Stomach (tissue), 4 donors: ENCODE measurements at regions not wholly inside any gene's neighbourhood (a gene's known extent, or its start where the extent isn't known, plus 50 kb on each side); places are given as distances from the start of the nearest gene placed in this dataset.

ENCODE experiments used
- CTCF ChIP-seq, 7 experiments: fragments of 450-650 bp in 4 of 7; fragments of 200-600 bp in 3 of 7; sonication (generic) in 3 of 7; IDR thresholded peaks; one replicate each; pipeline ENCODE4 v1.5.1; 2016 to 2019; ENCODE audit warnings: antibody characterized with exemption in 7 of 7, control low read depth in 2 of 7, mild to moderate bottlenecking in 1 of 7
- POLR2AphosphoS5 ChIP-seq, 3 donors: sonication (generic); formaldehyde crosslinking; IDR thresholded peaks; one replicate each; pipeline ENCODE4 v1.6.1; 2016; ENCODE audit warnings: antibody characterized with exemption in 3 of 3

- TF ChIP-seq CTCF (IDR thresholded peaks at IDR 0.05) (no peak), POLR2AphosphoS5 (IDR thresholded peaks at IDR 0.05) (no peak)
These were observed 280.7 kb upstream of the PSMD7 start for GRCh38 chr16:74015953-74016352.
